Mesothelial cell of epicardium (in vitro differentiated cells): ENCODE measurements at regions not wholly inside any gene's neighbourhood (a gene's known extent, or its start where the extent isn't known, plus 50 kb on each side); places are given as distances from the start of the nearest gene placed in this dataset.

Experiments used
- DNase-seq, 2 experiments: peaks; one replicate each; pipeline ENCODE4 v3.0.0; 2021; ENCODE audit warnings: low spot score in 2 of 2; ENCODE audit not compliant: unreplicated experiment in 2 of 2
- H3K27ac Mint-ChIP-seq: 2 replicates; pipeline ENCODE4 v1.8.0; 2021; ENCODE audit warnings: mixed read lengths
- H3K27me3 Mint-ChIP-seq: 2 replicates; pipeline ENCODE4 v1.8.0; 2021; ENCODE audit warnings: low read depth, mixed read lengths
- H3K36me3 Mint-ChIP-seq: 2 replicates; pipeline ENCODE4 v1.8.0; 2021; ENCODE audit warnings: mixed read lengths
- H3K4me1 Mint-ChIP-seq: 2 replicates; pipeline ENCODE4 v1.8.0; 2021; ENCODE audit warnings: mixed read lengths
- H3K4me3 Mint-ChIP-seq: 2 replicates; pipeline ENCODE4 v1.8.0; 2021; ENCODE audit warnings: mild to moderate bottlenecking, moderate library complexity, mixed read lengths
- H3K9me3 Mint-ChIP-seq: 2 replicates; pipeline ENCODE4 v1.8.0; 2021; ENCODE audit warnings: mixed read lengths
- TF ChIP-seq, protein P1 (sequence below): fragments of 200-600 bp; sonication (generic); IDR thresholded peaks from one replicate; pipeline ENCODE4 v1.5.0; 2021; ENCODE audit warnings: antibody characterized with exemption; ENCODE audit not compliant: unreplicated experiment

DNA sequence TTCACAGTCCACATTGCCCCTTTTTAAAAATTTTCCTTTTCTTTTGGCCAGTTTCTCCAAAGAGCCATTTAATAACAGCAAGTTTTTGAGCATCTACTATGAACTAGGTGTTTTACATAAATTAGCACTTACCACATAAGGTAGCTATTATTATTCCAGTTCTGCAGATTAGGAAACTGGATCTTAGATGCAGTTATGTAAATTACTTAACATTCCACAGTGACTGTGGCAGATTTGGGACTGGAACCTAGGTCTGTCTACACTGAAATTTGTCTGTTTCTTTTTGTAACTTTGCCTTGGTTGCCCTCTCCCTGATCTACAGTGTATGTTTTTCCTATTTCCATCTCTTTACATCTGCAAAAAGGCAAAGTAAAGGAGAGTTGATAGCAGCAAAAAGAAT is 164.8 kb upstream of the ATP1B1 start:
- DNase-seq = no peak
- Mint-ChIP-seq H3K4me3 (no peak overlapping the region), H3K36me3 (no peaks in the 10 kb centered on the region), H3K27me3 (no peaks in the 10 kb centered on the region), H3K9me3 (peaks cover 6% of the 10 kb centered on the region), H3K4me1 (peaks cover 12% of the 10 kb centered on the region), H3K27ac (no peak overlapping the region)
- TF ChIP-seq, protein P1, sequence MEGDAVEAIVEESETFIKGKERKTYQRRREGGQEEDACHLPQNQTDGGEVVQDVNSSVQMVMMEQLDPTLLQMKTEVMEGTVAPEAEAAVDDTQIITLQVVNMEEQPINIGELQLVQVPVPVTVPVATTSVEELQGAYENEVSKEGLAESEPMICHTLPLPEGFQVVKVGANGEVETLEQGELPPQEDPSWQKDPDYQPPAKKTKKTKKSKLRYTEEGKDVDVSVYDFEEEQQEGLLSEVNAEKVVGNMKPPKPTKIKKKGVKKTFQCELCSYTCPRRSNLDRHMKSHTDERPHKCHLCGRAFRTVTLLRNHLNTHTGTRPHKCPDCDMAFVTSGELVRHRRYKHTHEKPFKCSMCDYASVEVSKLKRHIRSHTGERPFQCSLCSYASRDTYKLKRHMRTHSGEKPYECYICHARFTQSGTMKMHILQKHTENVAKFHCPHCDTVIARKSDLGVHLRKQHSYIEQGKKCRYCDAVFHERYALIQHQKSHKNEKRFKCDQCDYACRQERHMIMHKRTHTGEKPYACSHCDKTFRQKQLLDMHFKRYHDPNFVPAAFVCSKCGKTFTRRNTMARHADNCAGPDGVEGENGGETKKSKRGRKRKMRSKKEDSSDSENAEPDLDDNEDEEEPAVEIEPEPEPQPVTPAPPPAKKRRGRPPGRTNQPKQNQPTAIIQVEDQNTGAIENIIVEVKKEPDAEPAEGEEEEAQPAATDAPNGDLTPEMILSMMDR = no peak

DNA sequence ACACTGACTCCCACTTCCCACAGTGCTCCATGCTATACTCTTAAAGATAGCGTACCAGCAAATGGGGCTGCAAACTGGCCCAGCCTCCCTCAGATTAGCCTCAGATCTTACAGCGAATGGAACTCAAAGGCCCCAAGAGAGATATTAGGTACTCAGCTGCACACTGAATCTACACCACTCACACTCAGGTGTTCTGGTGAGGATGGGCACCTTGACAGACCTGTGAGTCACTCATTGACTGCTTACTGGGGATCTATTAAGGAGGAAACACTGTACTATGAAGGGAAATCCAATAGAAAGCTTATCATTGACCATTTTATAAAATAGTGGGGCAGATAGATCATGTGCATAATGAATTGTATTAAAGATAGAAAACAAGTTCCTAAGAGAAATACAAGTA is 164.3 kb upstream of the ATP1B1 start:
- Mint-ChIP-seq H3K27ac (no peak overlapping the region), H3K9me3 (peaks cover 3% of the 10 kb centered on the region), H3K27me3 (no peaks in the 10 kb centered on the region), H3K4me1 (peaks cover 12% of the 10 kb centered on the region), H3K36me3 (no peaks in the 10 kb centered on the region), H3K4me3 (no peak overlapping the region)
- TF ChIP-seq, protein P1 = no peak
- no peak for DNase-seq

DNA sequence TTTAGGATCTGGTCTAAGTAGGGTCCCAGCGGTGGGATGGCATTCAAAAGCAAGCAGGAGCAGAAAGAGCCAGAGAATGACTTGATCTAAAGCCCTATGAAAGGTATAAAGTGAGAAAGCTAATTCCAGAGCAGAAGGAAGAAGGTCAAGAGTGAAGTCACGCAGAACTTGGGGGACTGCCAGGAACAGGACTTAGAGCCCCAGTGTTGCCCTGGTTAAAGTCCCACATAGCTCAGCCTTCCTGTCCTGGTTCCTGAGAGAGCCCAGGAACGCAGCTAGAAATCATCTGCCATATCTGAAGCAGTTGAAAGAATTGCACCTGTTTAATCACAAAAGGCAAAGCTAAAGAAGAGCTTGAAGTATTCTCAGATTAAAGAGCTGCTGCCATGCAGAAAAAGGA is 160.6 kb upstream of the ATP1B1 start:
- Mint-ChIP-seq H3K36me3 (no peaks in the 10 kb centered on the region), H3K4me3 (no peak overlapping the region), H3K27ac (no peak overlapping the region), H3K9me3 (no peaks in the 10 kb centered on the region), H3K27me3 (no peaks in the 10 kb centered on the region), H3K4me1 (peaks cover 6% of the 10 kb centered on the region)
- TF ChIP-seq, protein P1 = no peak
- no peak for DNase-seq

DNA sequence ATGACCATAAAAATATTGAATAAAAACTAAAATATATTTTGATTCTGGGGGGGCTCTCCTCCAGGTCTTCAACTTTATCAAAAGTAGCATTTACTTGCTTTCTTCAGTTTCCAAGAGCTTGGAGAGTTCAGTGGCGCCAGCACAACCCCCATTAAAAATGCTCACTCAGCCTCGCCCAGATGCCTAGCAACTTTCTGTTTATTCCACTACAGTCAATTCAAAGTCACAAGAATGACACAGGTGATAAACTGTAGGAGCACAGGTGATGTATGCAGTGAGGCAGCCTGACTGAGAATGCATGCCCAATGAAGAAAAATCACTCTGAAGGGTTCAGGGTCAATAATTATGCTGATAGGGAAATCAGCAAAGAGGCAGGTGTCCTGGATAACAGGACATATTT is 159.4 kb upstream of the ATP1B1 start:
- Mint-ChIP-seq H3K27ac (no peak overlapping the region), H3K4me3 (no peak overlapping the region), H3K27me3 (no peaks in the 10 kb centered on the region)

DNA sequence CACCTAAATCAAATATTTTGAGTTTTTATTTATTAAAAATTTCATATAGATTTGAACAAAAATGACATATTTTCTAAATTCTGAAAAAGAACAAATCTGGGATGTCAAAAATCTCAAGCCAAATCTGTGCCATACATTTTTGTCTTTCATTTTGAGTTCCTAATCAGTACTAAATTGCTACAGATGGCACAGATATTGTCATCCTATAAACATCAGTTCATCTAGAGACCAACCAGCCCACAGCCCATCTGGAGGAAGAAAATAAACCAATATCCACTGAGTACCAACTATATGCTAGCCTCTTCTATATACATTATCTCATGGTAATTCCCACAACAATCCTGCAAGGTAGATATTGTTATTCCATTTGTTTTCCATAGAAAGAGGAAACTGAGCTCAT is 156.8 kb upstream of the ATP1B1 start:
- no peak overlapping the region for H3K27ac Mint-ChIP-seq

More for the DNA sequence above, 159.4 kb upstream of the ATP1B1 start:
- Mint-ChIP-seq H3K9me3 (no peaks in the 10 kb centered on the region), H3K36me3 (no peaks in the 10 kb centered on the region), H3K4me1 (peaks cover 6% of the 10 kb centered on the region)
- DNase-seq = no peak
- TF ChIP-seq, protein P1 = no peak

More for the DNA sequence above, 156.8 kb upstream of the ATP1B1 start:
- DNase-seq = no peak
- no peaks in the 10 kb centered on the region for H3K36me3 Mint-ChIP-seq
- no peak overlapping the region for H3K4me3 Mint-ChIP-seq
- peaks cover 6% of the 10 kb centered on the region for H3K4me1 Mint-ChIP-seq
- TF ChIP-seq, protein P1 = no peak
- no peaks in the 10 kb centered on the region for H3K9me3 Mint-ChIP-seq
- no peaks in the 10 kb centered on the region for H3K27me3 Mint-ChIP-seq
